22Rv1 (cell line): ENCODE measurements at regions not wholly inside any gene's neighbourhood (a gene's known extent, or its start where the extent isn't known, plus 50 kb on each side); places are given as distances from the start of the nearest gene placed in this dataset.

Source experiments
- CTCF ChIP-seq: fragments of 450-650 bp; IDR thresholded peaks from 2 replicates; pipeline ENCODE4 v1.5.1; 2017; ENCODE audit warnings: mild to moderate bottlenecking
- ZFX ChIP-seq: fragments of 450-650 bp; IDR thresholded peaks from 2 replicates; pipeline ENCODE4 v1.6.1; 2017; ENCODE audit warnings: antibody characterized with exemption, borderline replicate concordance

GRCh38 chr1:239802275-239802674 is 289.4 kb upstream of the FMN2 start:
- no peak for TF ChIP-seq CTCF
- TF ChIP-seq ZFX: no peak
